GM18867 (cell line): ENCODE measurements at regions not wholly inside any gene's neighbourhood (a gene's known extent, or its start where the extent isn't known, plus 50 kb on each side); places are given as distances from the start of the nearest gene placed in this dataset.

Source experiments
- ATAC-seq: cut with Tn5 transposase; IDR thresholded peaks from one replicate; pipeline ENCODE4 v1.9.1; 2021; ENCODE audit warnings: mild to moderate bottlenecking, moderate library complexity; ENCODE audit not compliant: unreplicated experiment

- no peak for ATAC-seq
Measured at GRCh38 chr12:132439333-132439904, 50.5 kb upstream of the FBRSL1 start.

- no peak for ATAC-seq
Measured at GRCh38 chr12:132438726-132439125, 51.2 kb upstream of the FBRSL1 start.

DNA sequence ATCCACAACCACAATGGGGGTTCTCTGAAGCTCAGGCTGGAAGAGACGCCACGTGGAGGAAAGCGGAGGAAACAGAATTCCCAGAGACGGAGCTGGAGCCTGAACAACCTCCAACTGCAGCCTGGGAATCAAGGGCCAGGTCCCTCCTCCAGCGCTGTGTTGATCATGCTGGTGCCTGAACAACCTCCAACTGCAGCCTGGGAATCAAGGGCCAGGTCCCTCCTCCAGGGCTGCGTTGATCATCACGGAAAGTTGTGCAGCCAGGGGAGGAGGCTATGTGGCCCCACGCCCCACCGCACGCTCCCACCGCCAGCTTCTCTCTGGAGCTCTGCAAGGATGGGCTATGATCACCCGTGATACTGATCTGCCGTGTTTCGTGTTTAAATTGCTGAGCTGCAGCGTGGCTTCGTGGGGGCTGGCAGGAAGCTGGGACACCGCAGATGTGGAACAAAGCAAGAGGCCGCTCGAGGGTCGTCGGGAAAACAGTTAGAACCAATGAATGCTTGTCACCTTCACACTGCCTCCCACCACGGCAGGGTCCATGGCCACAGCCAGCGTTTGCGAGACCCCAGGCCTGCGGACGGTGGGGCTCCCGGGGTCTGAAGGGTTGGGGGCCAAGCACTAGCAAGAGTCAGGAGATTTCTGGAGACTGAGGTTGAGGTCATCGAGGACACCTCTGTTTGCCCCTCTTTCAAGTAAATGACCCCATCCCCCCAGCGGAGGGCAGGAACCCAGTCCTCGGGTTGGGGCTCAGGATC lies 51.8 kb upstream of the FBRSL1 start:
- no peak for ATAC-seq

GRCh38 chr12:132437252-132437932 lies 52.6 kb upstream of the FBRSL1 start:
- no peak for ATAC-seq

DNA sequence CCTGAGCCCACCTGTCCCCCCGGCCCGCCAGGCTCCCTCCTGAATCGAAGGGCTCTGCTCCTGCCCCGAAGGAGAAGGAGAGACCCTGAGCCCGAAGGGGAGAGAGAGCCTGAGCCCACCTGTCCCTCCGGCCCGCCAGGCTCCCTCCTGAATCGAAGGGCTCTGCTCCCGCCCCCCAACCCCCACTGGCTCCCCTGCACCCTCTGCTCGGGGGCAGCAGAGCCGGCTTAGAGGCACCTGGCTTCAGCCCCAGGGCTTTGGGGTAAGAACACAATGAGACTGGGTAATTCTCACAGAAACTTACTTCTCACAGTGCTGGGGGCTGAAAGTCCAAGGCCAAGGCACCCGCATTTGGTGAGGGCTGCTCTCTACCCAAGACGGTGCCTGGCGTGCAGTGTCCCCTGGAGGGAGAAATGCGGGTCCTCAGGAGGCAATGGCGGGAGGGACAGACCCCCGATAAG lies 53.1 kb upstream of the FBRSL1 start:
- ATAC-seq: no peak

- no peak for ATAC-seq
Measured at GRCh38 chr12:132435486-132436187, 54.3 kb upstream of the FBRSL1 start.

GRCh38 chr12:132433641-132434395 lies 56.1 kb upstream of the FBRSL1 start:
- ATAC-seq: no peak

GRCh38 chr12:132432721-132433577 lies 57.0 kb upstream of the FBRSL1 start:
- no peak for ATAC-seq

DNA sequence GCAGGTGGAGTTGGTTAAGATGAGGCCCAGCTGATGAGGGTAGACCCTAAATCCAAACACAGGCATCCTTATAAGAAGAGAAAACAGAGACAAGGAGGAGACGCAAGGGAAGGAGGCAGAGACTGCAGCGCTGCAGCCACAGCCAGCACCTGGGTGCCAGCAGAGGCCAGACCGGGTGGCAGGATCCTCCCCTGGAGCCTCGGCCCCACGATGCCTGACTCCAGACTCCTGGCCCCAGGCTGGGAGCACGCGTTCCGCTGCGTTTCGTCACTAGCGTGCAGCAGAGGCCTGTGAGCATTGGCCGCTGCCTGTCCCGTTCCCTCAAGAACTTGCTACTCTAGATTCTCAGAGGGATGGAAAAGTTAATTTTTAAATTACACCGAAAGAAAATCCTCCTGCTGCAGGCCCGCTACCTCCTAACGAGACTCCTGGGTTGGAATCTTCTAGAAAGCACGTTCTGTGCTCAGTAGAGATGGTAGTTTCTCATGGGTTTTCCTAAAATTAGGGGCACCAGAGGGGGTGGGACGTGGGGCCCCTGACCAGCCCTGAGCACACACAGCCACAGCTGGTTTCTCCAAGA lies 57.7 kb upstream of the FBRSL1 start:
- no peak for ATAC-seq

GRCh38 chr12:132430838-132431774 lies 58.8 kb upstream of the FBRSL1 start:
- ATAC-seq: no peak

DNA sequence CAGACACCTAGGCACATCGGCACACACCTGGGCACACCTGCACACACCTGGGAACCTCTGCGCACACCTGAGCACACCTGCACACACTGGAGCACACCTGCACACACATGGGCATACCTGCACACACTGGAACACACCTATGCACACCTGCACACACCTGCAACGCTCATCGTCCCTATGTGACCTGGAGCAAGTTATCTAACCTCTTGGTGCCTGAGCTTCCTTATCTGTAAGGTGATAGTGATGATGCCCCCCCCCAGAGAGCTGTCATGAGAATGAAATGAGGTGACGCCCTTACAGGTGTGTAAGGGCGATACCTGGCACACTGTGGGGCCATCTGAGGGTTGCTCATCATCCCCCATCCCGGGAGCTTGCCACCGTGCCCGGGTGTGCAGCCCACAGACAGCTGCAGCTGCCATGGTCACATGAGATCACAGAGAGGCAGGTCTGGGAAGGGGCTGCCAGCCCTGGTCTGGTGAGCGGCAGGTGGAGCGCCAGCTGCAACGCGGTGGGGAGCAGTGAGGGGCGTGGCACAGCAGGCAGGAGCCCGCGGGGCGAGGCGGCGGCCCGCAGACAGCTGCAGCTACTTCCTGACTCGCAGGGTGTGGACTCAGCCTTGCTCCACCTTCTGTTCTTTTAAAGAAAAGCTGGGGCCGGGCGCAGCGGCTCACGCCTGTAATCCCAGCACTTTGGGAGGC lies 59.9 kb upstream of the FBRSL1 start:
- ATAC-seq: peak; percentile 77

DNA sequence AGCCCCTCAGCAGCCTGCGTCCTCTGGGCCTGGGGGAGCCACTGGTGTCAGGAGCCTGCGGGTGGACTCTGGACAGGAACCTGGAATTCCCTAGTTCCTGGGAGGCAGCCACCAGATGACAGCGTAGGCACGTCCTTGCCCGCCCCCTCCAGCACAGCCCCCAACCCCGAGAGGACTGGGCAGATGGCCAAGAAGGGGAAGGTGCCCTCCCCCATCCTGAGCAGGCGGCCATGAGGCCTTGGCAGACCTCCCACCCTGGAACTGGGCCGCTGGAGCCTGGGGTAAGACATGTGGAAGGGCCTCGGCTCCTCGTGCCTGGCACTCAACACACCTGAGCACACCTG lies 60.4 kb upstream of the FBRSL1 start:
- no peak for ATAC-seq

DNA sequence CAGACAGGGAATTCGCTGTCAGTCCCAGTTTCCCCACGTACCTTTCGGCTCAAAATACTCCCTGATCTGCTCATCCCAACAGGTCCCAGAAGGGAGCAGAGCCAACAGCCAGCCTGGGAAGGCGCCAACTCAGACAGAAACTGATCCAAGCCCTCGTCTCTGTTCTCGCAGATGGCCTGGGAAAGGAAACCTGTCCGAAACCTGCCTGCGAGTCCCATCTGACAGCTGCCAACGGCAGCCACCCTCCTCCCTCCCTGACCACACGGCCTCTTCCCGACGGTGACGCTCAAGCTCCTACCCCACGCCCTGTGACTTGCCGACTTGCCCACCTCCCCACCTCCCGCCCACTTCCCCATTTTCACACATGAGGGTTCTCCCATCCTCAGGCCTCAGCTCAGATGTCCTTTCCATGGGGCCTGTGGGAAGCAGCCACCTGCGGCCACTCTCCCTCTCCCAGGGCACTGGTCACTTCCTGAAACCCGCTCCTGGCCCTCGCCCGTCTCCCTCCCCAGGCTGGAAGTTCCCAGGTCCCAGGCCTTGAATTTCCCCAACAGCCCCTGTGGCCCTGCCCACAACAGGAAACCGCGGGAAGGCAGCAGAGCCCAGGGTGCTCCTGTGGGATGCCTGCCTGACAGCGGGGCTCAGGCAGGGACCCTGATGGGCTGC lies 60.9 kb upstream of the FBRSL1 start:
- no peak for ATAC-seq

GRCh38 chr12:132427999-132428935 lies 61.7 kb upstream of the FBRSL1 start:
- no peak for ATAC-seq

GRCh38 chr12:132427174-132427768 lies 62.7 kb upstream of the FBRSL1 start:
- ATAC-seq: no peak
